ENCODE measurements at regions not wholly inside any gene's neighbourhood (a gene's known extent, or its start where the extent isn't known, plus 50 kb on each side); places are given as distances from the start of the nearest gene placed in this dataset.

DNA sequence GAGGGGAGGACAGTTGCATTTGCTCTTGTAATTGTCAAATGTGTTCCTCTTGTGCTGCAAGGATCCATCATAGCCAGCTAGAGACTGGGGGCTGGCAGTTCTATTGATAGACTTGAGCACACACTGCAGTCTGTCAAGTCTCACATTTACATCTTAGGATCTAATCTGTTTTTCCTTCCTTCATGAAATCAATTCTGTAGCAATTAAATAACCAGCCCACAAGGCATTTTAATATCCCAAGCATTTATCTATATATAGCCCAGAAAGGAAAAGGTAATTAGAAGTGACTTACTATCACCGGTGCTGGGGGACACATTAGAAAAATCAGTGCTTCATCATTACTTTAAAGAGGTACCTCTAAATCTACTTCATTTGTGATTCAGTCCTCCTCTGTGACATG lies 143.0 kb upstream of the STXBP5 start:
- TF ChIP-seq TAF1 (IDR thresholded peaks at IDR 0.05; ENCODE audit: borderline replicate concordance, low read depth, low read length) (no peak), POLR2AphosphoS5 (IDR thresholded peaks at IDR 0.05; ENCODE audit: low read depth, low read length) (no peak), POLR2A (IDR thresholded peaks at IDR 0.05; ENCODE audit: low read depth, low read length) (no peak)

All from GM12892 (cell line).